GM21528 (cell line): ENCODE measurements at regions not wholly inside any gene's neighbourhood (a gene's known extent, or its start where the extent isn't known, plus 50 kb on each side); places are given as distances from the start of the nearest gene placed in this dataset.
"Not testable (repeated sequence)": the region's sequence is repeated elsewhere in the genome, so short reads cannot be mapped to it uniquely, and the experiment has no call there.

ENCODE experiments used
- ATAC-seq: cut with Tn5 transposase; IDR thresholded peaks from one replicate; pipeline ENCODE4 v1.9.1; 2021; ENCODE audit warnings: mild to moderate bottlenecking, moderate library complexity; ENCODE audit not compliant: unreplicated experiment, low FRiP score

- ATAC-seq: no peak
These were observed 241.4 kb upstream of the IL12B start for GRCh38 chr5:159571501-159572244.

- ATAC-seq: no peak
These were observed 246.6 kb upstream of the IL12B start for GRCh38 chr5:159576902-159577301.

GRCh38 chr5:159581502-159582249 lies 251.4 kb upstream of the IL12B start:
- ATAC-seq: no peak

- ATAC-seq: no peak
These were observed 252.7 kb upstream of the IL12B start for GRCh38 chr5:159582756-159583541.

- ATAC-seq: no peak
These were observed 256.6 kb upstream of the IL12B start for GRCh38 chr5:159586921-159587320.

GRCh38 chr5:159588941-159589340 lies 258.7 kb upstream of the IL12B start:
- ATAC-seq: no peak

- ATAC-seq: no peak
These were observed 263.3 kb upstream of the IL12B start for GRCh38 chr5:159593518-159594073.

- ATAC-seq: not testable (repeated sequence)
These were observed 265.3 kb upstream of the IL12B start for GRCh38 chr5:159595561-159595960.

- no peak for ATAC-seq
These were observed 270.9 kb upstream of the IL12B start for GRCh38 chr5:159601216-159601615.

GRCh38 chr5:159602434-159602833 lies 272.1 kb upstream of the IL12B start:
- no peak for ATAC-seq

- no peak for ATAC-seq
These were observed 275.3 kb upstream of the IL12B start for GRCh38 chr5:159605585-159605984.

- no peak for ATAC-seq
These were observed 279.1 kb upstream of the IL12B start for GRCh38 chr5:159609359-159609758.

GRCh38 chr5:159610966-159611579 lies 280.8 kb upstream of the IL12B start:
- no peak for ATAC-seq

- ATAC-seq: no peak
These were observed 286.7 kb upstream of the IL12B start for GRCh38 chr5:159616952-159617351.

GRCh38 chr5:159619826-159620225 lies 289.5 kb upstream of the IL12B start:
- no peak for ATAC-seq

- no peak for ATAC-seq
These were observed 290.7 kb upstream of the IL12B start for GRCh38 chr5:159620853-159621540.

GRCh38 chr5:159628703-159629102 lies 287.6 kb upstream of the ADRA1B start:
- ATAC-seq: no peak

- ATAC-seq: no peak
These were observed 287.1 kb upstream of the ADRA1B start for GRCh38 chr5:159629158-159629557.

- ATAC-seq: no peak
These were observed 285.7 kb upstream of the ADRA1B start for GRCh38 chr5:159630545-159630944.

- ATAC-seq: no peak
These were observed 285.3 kb upstream of the ADRA1B start for GRCh38 chr5:159631001-159631400.
